ENCODE measurements at regions not wholly inside any gene's neighbourhood (a gene's known extent, or its start where the extent isn't known, plus 50 kb on each side); places are given as distances from the start of the nearest gene placed in this dataset.

- FAIRE-seq (no peak), DNase-seq (ENCODE audit: insufficient read length, low spot score) (no peak)
- TF ChIP-seq, protein P1, sequence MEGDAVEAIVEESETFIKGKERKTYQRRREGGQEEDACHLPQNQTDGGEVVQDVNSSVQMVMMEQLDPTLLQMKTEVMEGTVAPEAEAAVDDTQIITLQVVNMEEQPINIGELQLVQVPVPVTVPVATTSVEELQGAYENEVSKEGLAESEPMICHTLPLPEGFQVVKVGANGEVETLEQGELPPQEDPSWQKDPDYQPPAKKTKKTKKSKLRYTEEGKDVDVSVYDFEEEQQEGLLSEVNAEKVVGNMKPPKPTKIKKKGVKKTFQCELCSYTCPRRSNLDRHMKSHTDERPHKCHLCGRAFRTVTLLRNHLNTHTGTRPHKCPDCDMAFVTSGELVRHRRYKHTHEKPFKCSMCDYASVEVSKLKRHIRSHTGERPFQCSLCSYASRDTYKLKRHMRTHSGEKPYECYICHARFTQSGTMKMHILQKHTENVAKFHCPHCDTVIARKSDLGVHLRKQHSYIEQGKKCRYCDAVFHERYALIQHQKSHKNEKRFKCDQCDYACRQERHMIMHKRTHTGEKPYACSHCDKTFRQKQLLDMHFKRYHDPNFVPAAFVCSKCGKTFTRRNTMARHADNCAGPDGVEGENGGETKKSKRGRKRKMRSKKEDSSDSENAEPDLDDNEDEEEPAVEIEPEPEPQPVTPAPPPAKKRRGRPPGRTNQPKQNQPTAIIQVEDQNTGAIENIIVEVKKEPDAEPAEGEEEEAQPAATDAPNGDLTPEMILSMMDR (IDR thresholded peaks at IDR 0.05; ENCODE audit: insufficient read depth, missing control alignments) = no peak
These were observed 235.5 kb upstream of the RRP15 start for GRCh38 chr1:218049641-218050040.

GRCh38 chr1:218058730-218059129 lies 226.4 kb upstream of the RRP15 start:
- peak; percentile 63 for FAIRE-seq
- DNase-seq (ENCODE audit: insufficient read length, low spot score) = no peak
- TF ChIP-seq, protein P1 (IDR thresholded peaks at IDR 0.05; ENCODE audit: insufficient read depth, missing control alignments) = no peak

DNA sequence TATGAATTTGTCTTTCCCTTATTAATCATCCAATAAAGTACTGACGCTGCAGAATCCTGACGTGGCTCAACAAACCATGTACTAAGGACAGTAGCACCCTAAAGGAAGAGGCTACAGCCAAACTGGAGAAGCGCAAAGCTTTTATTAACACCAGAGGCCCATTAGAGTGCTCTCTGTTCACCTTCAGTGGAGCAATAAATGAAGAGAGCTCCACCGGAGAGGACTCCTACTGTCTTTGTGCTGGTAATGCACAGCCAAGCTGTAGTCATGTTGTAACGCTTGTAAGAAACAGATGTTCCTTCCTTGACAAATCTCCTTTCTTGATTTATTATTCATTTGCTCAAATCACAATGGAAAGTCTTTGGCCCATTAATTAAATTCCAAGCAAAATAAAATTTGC lies 220.7 kb upstream of the RRP15 start:
- DNase-seq (ENCODE audit: insufficient read length, low spot score) = no peak
- TF ChIP-seq, protein P1 (IDR thresholded peaks at IDR 0.05; ENCODE audit: insufficient read depth, missing control alignments) = no peak
- no peak for FAIRE-seq

- TF ChIP-seq, protein P1 (IDR thresholded peaks at IDR 0.05; ENCODE audit: insufficient read depth, missing control alignments) = no peak
- FAIRE-seq = no peak
- DNase-seq (ENCODE audit: insufficient read length, low spot score) = no peak
These were observed 218.8 kb upstream of the RRP15 start for GRCh38 chr1:218066332-218066731.

DNA sequence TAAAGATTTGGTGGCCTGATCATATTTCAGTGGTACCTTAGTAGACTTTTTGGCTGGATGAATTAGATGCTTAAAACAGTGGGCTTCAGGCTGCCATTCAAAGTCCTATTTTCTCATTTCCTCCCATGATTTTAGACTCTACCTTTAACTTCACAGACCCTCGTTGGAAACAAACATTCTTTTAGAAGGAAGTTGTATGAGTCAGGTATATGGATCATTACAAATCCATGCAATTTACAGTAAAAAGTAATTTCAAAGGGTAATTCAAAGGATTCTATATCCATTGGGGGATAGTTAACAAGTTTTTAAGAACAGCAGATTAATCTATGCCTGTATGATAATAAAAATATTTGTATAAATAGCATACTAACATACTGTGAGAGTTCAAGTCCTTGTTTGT lies 216.9 kb upstream of the RRP15 start:
- FAIRE-seq (peak; percentile 25), DNase-seq (ENCODE audit: insufficient read length, low spot score) (no peak)
- TF ChIP-seq, protein P1 (IDR thresholded peaks at IDR 0.05; ENCODE audit: insufficient read depth, missing control alignments) = no peak

- no peak for FAIRE-seq
These were observed 215.9 kb upstream of the RRP15 start for GRCh38 chr1:218069180-218069579.

GRCh38 chr1:218073062-218073461 lies 212.0 kb upstream of the RRP15 start:
- no peak for DNase-seq (ENCODE audit: insufficient read length, low spot score)
- TF ChIP-seq, protein P1 (IDR thresholded peaks at IDR 0.05; ENCODE audit: insufficient read depth, missing control alignments) = no peak
- no peak for FAIRE-seq

More at GRCh38 chr1:218069180-218069579, 215.9 kb upstream of the RRP15 start:
- TF ChIP-seq, protein P1 (IDR thresholded peaks at IDR 0.05; ENCODE audit: insufficient read depth, missing control alignments) = no peak
- no peak for DNase-seq (ENCODE audit: insufficient read length, low spot score)

Data from D721Med (cell line).